ENCODE measurements at regions not wholly inside any gene's neighbourhood (a gene's known extent, or its start where the extent isn't known, plus 50 kb on each side); places are given as distances from the start of the nearest gene placed in this dataset.

- no peak for DNase-seq (ENCODE audit: low read depth, low spot score)
- no peak overlapping the region for H3K4me3 ChIP-seq (ENCODE audit: low read length)
Measured at GRCh38 chr10:2984682-2985081, 82.7 kb upstream of the PFKP start.

- no peak overlapping the region for H3K4me3 ChIP-seq (ENCODE audit: low read length)
Measured at GRCh38 chr10:2982146-2982545, 85.2 kb upstream of the PFKP start.

GRCh38 chr10:2981361-2981801 lies 86.0 kb upstream of the PFKP start:
- H3K4me3 ChIP-seq (ENCODE audit: low read length), result no peak overlapping the region
- no peak for DNase-seq (ENCODE audit: low read depth, low spot score)

More at GRCh38 chr10:2982146-2982545, 85.2 kb upstream of the PFKP start:
- no peak for DNase-seq (ENCODE audit: low read depth, low spot score)

- H3K4me3 ChIP-seq (ENCODE audit: low read length), result no peak overlapping the region
- no peak for DNase-seq (ENCODE audit: low read depth, low spot score)
Measured at GRCh38 chr10:2980791-2981360, 86.5 kb upstream of the PFKP start.

- DNase-seq (ENCODE audit: low read depth, low spot score), result no peak
- no peak overlapping the region for H3K4me3 ChIP-seq (ENCODE audit: low read length)
Measured at GRCh38 chr10:2980116-2980515, 87.2 kb upstream of the PFKP start.

- H3K4me3 ChIP-seq (ENCODE audit: low read length), result no peak overlapping the region
- DNase-seq (ENCODE audit: low read depth, low spot score), result no peak
Measured at GRCh38 chr10:2979306-2979705, 88.0 kb upstream of the PFKP start.

- no peak overlapping the region for H3K4me3 ChIP-seq (ENCODE audit: low read length)
- no peak for DNase-seq (ENCODE audit: low read depth, low spot score)
Measured at GRCh38 chr10:2978574-2979273, 88.6 kb upstream of the PFKP start.

GRCh38 chr10:2978111-2978510 lies 89.2 kb upstream of the PFKP start:
- DNase-seq (ENCODE audit: low read depth, low spot score), result peak; percentile 85

GRCh38 chr10:2974503-2975207 lies 92.7 kb upstream of the PFKP start:
- H3K4me3 ChIP-seq (ENCODE audit: low read length), result no peak overlapping the region
- no peak for DNase-seq (ENCODE audit: low read depth, low spot score)

More at GRCh38 chr10:2978111-2978510, 89.2 kb upstream of the PFKP start:
- H3K4me3 ChIP-seq (ENCODE audit: low read length), result no peak overlapping the region

- H3K4me3 ChIP-seq (ENCODE audit: low read length), result no peak overlapping the region
- DNase-seq (ENCODE audit: low read depth, low spot score), result no peak
Measured at GRCh38 chr10:2974083-2974482, 93.3 kb upstream of the PFKP start.

GRCh38 chr10:2972810-2973209 lies 94.5 kb upstream of the PFKP start:
- H3K4me3 ChIP-seq (ENCODE audit: low read length), result no peak overlapping the region

GRCh38 chr10:2972216-2972615 lies 95.1 kb upstream of the PFKP start:
- H3K4me3 ChIP-seq (ENCODE audit: low read length), result no peak overlapping the region
- DNase-seq (ENCODE audit: low read depth, low spot score), result no peak

More at GRCh38 chr10:2972810-2973209, 94.5 kb upstream of the PFKP start:
- no peak for DNase-seq (ENCODE audit: low read depth, low spot score)

- no peak overlapping the region for H3K4me3 ChIP-seq (ENCODE audit: low read length)
- DNase-seq (ENCODE audit: low read depth, low spot score), result peak; percentile 24
Measured at GRCh38 chr10:2970190-2970823, 97.0 kb upstream of the PFKP start.

GRCh38 chr10:2968401-2969058 lies 98.8 kb upstream of the PFKP start:
- no peak overlapping the region for H3K4me3 ChIP-seq (ENCODE audit: low read length)
- no peak for DNase-seq (ENCODE audit: low read depth, low spot score)

- DNase-seq (ENCODE audit: low read depth, low spot score), result no peak
- no peak overlapping the region for H3K4me3 ChIP-seq (ENCODE audit: low read length)
Measured at GRCh38 chr10:2966134-2966533, 101.2 kb upstream of the PFKP start.

- no peak for DNase-seq (ENCODE audit: low read depth, low spot score)
- no peak overlapping the region for H3K4me3 ChIP-seq (ENCODE audit: low read length)
Measured at GRCh38 chr10:2964632-2965296, 102.6 kb upstream of the PFKP start.

GRCh38 chr10:2963889-2964631 lies 103.3 kb upstream of the PFKP start:
- H3K4me3 ChIP-seq (ENCODE audit: low read length), result no peak overlapping the region
- no peak for DNase-seq (ENCODE audit: low read depth, low spot score)

- H3K4me3 ChIP-seq (ENCODE audit: low read length), result no peak overlapping the region
- no peak for DNase-seq (ENCODE audit: low read depth, low spot score)
Measured at GRCh38 chr10:2962194-2962593, 105.2 kb upstream of the PFKP start.

All from Jurkat, Clone E6-1 (cell line).